ENCODE measurements at regions not wholly inside any gene's neighbourhood (a gene's known extent, or its start where the extent isn't known, plus 50 kb on each side); places are given as distances from the start of the nearest gene placed in this dataset.

DNA sequence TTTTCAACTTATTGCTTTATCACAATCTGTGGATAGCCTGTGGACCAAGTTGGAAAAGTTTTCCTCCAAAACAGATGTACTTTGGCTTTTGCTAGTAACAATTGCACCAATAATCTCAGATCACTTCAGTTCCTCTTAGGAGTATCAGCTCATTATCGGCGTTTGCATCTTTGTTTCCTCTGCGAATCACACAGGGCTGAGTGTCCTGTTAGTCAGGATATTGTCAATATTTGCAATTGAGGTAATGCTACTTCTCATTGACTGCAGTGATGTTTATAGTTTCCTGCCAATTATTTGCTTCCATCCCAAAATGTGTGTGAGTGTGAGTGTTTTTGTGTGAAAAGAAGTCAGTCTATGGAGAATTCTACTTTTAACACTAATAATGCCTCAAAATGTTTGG lies 545.0 kb downstream of the SI start:
- no peaks in the 10 kb centered on the region for H3K9me3 Mint-ChIP-seq
- TF ChIP-seq, protein P1, sequence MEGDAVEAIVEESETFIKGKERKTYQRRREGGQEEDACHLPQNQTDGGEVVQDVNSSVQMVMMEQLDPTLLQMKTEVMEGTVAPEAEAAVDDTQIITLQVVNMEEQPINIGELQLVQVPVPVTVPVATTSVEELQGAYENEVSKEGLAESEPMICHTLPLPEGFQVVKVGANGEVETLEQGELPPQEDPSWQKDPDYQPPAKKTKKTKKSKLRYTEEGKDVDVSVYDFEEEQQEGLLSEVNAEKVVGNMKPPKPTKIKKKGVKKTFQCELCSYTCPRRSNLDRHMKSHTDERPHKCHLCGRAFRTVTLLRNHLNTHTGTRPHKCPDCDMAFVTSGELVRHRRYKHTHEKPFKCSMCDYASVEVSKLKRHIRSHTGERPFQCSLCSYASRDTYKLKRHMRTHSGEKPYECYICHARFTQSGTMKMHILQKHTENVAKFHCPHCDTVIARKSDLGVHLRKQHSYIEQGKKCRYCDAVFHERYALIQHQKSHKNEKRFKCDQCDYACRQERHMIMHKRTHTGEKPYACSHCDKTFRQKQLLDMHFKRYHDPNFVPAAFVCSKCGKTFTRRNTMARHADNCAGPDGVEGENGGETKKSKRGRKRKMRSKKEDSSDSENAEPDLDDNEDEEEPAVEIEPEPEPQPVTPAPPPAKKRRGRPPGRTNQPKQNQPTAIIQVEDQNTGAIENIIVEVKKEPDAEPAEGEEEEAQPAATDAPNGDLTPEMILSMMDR (conservative IDR thresholded peaks at IDR 0.05), result no peak

DNA sequence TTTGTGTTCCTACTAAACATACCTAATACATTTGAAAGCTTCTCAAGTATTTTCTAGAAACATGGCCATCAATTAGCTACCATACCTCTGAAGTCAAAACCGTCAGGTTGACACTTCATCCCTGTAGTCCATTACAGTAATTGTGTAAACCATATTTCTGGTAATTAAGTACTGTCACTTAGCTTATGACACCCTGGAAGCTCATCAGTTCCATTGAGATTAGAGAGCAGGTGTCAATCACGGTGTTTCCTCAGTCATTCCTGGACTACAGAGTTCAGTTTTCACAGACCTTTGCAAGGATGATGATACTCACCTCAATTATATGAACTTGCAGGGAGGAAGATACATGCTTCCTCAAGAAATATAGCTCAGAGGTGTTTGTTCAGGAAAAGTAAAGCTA lies 552.0 kb downstream of the SI start:
- no peak overlapping the region for H3K27ac Mint-ChIP-seq
- H3K9me3 Mint-ChIP-seq, result no peaks in the 10 kb centered on the region
- no peaks in the 10 kb centered on the region for H3K27me3 Mint-ChIP-seq
- TF ChIP-seq, protein P1 (conservative IDR thresholded peaks at IDR 0.05), result no peak
- no peak overlapping the region for H3K4me3 Mint-ChIP-seq
- no peak for DNase-seq (ENCODE audit: extremely low spot score, unreplicated experiment)
- H3K4me1 Mint-ChIP-seq (ENCODE audit: unreplicated experiment), result no peaks in the 10 kb centered on the region
- H3K36me3 Mint-ChIP-seq, result no peaks in the 10 kb centered on the region

More for the DNA sequence above, 545.0 kb downstream of the SI start:
- H3K27me3 Mint-ChIP-seq, result no peaks in the 10 kb centered on the region
- no peaks in the 10 kb centered on the region for H3K4me1 Mint-ChIP-seq (ENCODE audit: unreplicated experiment)
- H3K27ac Mint-ChIP-seq, result no peak overlapping the region
- H3K36me3 Mint-ChIP-seq, result no peaks in the 10 kb centered on the region
- H3K4me3 Mint-ChIP-seq, result no peak overlapping the region
- no peak for DNase-seq (ENCODE audit: extremely low spot score, unreplicated experiment)

DNA sequence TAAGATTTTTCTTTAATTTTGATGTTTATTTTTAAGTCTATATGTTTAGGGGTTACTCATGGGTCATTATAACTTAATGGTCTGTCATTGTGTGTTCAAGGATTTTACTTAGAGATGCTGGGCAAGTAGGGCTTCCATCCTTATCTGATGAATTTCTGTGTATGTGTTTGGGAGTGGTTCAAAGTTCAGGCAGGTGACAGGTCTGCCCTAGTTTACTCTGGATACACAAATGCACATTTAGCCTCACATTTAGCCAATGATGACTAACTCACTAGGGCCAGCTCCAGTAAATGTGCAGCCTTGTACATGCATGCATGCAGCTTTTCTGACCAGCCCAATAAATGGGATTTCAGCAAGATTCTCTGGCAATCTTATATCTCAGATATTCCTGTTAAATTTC lies 554.1 kb downstream of the SI start:
- TF ChIP-seq, protein P1 (conservative IDR thresholded peaks at IDR 0.05), result no peak
- H3K36me3 Mint-ChIP-seq, result no peaks in the 10 kb centered on the region
- H3K4me1 Mint-ChIP-seq (ENCODE audit: unreplicated experiment), result no peaks in the 10 kb centered on the region
- DNase-seq (ENCODE audit: extremely low spot score, unreplicated experiment), result no peak
- H3K27me3 Mint-ChIP-seq, result no peaks in the 10 kb centered on the region
- H3K4me3 Mint-ChIP-seq, result no peak overlapping the region
- H3K27ac Mint-ChIP-seq, result no peak overlapping the region
- H3K9me3 Mint-ChIP-seq, result no peaks in the 10 kb centered on the region

DNA sequence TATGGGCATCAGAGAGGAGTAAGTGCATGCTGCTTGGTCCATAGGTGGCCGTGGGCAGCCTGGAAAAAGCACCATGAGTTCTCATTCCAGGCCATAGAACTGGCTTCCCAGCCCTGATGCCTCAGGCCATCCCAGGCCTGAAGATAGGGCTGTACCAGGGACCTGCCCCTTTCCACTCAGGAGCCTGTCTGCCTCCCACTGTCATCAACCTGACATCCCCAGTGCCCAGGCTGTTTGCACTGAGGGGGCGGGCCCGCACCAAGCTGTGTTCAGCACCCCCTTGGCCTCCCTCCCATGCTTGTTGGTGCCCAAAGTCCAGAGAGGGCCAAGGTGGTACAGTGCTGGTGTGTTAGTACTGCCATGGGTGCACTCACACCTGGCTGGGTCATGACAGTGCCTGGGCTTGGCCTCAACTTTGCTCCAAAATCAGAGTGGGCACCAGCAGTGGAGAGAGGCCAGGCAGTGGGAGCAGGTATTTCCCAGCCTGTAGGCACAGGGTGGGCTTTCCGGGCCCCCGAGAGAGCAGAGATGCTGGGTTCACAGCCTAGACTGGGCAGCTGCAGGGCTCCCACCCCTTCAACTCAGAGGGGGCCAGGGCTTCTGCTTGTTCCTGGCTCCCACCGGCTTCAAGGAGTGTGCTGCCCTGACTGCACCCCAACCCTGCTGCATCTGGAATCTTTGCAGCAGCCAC lies 556.1 kb downstream of the SI start:
- Mint-ChIP-seq H3K9me3 (no peaks in the 10 kb centered on the region), H3K4me1 (ENCODE audit: unreplicated experiment) (no peaks in the 10 kb centered on the region), H3K36me3 (no peaks in the 10 kb centered on the region), H3K27me3 (no peaks in the 10 kb centered on the region), H3K27ac (no peak overlapping the region), H3K4me3 (no peak overlapping the region)
- TF ChIP-seq, protein P1 (conservative IDR thresholded peaks at IDR 0.05), result no peak
- no peak for DNase-seq (ENCODE audit: extremely low spot score, unreplicated experiment)

DNA sequence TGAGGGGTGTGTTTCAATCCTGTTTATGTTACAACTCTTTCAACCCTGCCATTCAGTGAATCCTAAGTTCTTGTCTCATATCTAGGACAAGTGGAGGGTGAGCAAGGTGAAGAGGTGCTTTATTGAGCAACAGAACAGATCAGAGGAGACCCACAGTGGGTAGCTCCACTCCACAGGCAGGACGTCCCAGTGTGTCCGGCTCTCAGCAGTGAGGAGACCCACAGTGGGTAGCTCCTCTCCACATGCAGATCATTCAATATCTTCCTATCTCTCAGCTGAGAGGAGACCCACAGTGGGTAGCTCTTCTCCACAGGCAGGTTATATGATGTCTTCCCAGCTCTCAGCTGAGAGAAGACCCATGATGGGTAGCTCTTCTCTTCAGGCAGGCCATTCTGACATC lies 556.7 kb downstream of the SI start:
- TF ChIP-seq, protein P1 (conservative IDR thresholded peaks at IDR 0.05), result no peak
- no peak overlapping the region for H3K27ac Mint-ChIP-seq
- no peaks in the 10 kb centered on the region for H3K4me1 Mint-ChIP-seq (ENCODE audit: unreplicated experiment)
- H3K9me3 Mint-ChIP-seq, result no peaks in the 10 kb centered on the region
- no peaks in the 10 kb centered on the region for H3K36me3 Mint-ChIP-seq
- H3K27me3 Mint-ChIP-seq, result no peaks in the 10 kb centered on the region
- H3K4me3 Mint-ChIP-seq, result no peak overlapping the region
- no peak for DNase-seq (ENCODE audit: extremely low spot score, unreplicated experiment)
